NCI-H2196 treated with DMSO at 0.1 percent for 48 hours (cell line): ENCODE measurements at regions not wholly inside any gene's neighbourhood (a gene's known extent, or its start where the extent isn't known, plus 50 kb on each side); places are given as distances from the start of the nearest gene placed in this dataset.
"Not testable (repeated sequence)": the region's sequence is repeated elsewhere in the genome, so short reads cannot be mapped to it uniquely, and the experiment has no call there.

Experiments used
- DNase-seq: peaks from one replicate; lab custom pipeline; 2025; ENCODE audit not compliant: unreplicated experiment; lab: John Stamatoyannopoulos, UW

- DNase-seq, result no peak
Observed at GRCh38 chr4:27711041-27711440, 850.4 kb downstream of the STIM2 start.

- DNase-seq, result no peak
Observed at GRCh38 chr4:27714073-27714472, 853.4 kb downstream of the STIM2 start.

- DNase-seq, result no peak
Observed at GRCh38 chr4:27716693-27717430, 856.2 kb downstream of the STIM2 start.

GRCh38 chr4:27717431-27717755 lies 856.8 kb downstream of the STIM2 start:
- DNase-seq, result no peak

GRCh38 chr4:27720010-27720766 lies 859.5 kb downstream of the STIM2 start:
- no peak for DNase-seq

GRCh38 chr4:27721193-27721592 lies 860.6 kb downstream of the STIM2 start:
- no peak for DNase-seq

GRCh38 chr4:27728892-27729291 lies 868.3 kb downstream of the STIM2 start:
- DNase-seq, result no peak

- no peak for DNase-seq
Observed at GRCh38 chr4:27742816-27743215, 882.2 kb downstream of the STIM2 start.

- no peak for DNase-seq
Observed at GRCh38 chr4:27759611-27760575, 899.3 kb downstream of the STIM2 start.

- no peak for DNase-seq
Observed at GRCh38 chr4:27763830-27764525, 903.3 kb downstream of the STIM2 start.

- no peak for DNase-seq
Observed at GRCh38 chr4:27764526-27764837, 903.8 kb downstream of the STIM2 start.

GRCh38 chr4:27770895-27771294 lies 910.3 kb downstream of the STIM2 start:
- no peak for DNase-seq

- no peak for DNase-seq
Observed at GRCh38 chr4:27775156-27775555, 914.5 kb downstream of the STIM2 start.

- DNase-seq, result no peak
Observed at GRCh38 chr4:27779827-27780226, 919.2 kb downstream of the STIM2 start.

- no peak for DNase-seq
Observed at GRCh38 chr4:27787195-27787594, 926.6 kb downstream of the STIM2 start.

- no peak for DNase-seq
Observed at GRCh38 chr4:27789773-27790172, 929.1 kb downstream of the STIM2 start.

- DNase-seq, result no peak
Observed at GRCh38 chr4:27790911-27791310, 930.3 kb downstream of the STIM2 start.

- DNase-seq, result no peak
Observed at GRCh38 chr4:27791640-27792039, 931.0 kb downstream of the STIM2 start.

GRCh38 chr4:27807207-27807606 lies 946.6 kb downstream of the STIM2 start:
- no peak for DNase-seq

- DNase-seq, result no peak
Observed at GRCh38 chr4:27811948-27812347, 951.3 kb downstream of the STIM2 start.

GRCh38 chr4:27813226-27813625 lies 952.6 kb downstream of the STIM2 start:
- not testable (repeated sequence) for DNase-seq
